ENCODE measurements at regions not wholly inside any gene's neighbourhood (a gene's known extent, or its start where the extent isn't known, plus 50 kb on each side); places are given as distances from the start of the nearest gene placed in this dataset.
A peak's percentile ranks its signal among the peaks of the same experiment; 100 is the strongest.
"Not testable (repeated sequence)": the region's sequence is repeated elsewhere in the genome, so short reads cannot be mapped to it uniquely, and the experiment has no call there.

DNA sequence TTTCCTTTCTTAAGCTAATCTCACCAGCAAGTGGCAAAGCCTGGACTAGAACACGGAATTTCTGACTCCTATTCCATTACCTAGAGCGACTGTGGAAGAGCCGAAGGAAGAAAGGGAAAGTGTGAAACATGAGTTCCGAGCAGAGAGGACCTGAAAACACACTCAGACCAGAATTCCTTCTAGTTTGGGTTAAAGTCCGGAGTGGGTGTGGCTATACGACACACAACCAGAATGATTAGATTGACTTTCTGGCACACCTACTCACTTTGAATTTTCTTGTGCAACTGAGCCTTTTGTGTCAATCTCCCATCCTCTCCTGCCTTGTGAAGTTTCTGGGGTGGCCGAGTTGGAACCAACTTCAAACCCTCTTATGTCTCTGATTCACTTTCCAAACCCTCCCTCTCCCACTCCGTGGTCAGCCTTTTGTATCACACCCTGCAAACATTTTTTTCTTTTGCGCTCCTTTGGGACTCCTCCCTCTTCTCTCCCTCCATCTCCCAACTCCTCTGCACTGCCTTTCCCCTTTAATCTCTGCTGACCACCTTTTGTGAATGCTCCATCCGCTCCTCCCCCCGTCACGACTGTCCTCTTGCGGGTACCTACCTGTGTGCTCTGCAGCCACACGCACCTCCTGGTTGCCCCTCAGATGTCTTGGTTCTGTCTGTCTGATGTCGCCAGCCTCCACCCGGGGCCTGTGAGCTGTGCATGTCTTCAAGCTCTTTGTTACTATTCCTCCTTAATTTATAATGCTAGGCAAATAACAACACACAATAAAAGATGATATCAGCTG, 86.3 kb upstream of the BLID start:
- H3K4me1 ChIP-seq (ENCODE audit: control insufficient read depth in 3 of 3, insufficient read depth in 3 of 3, low read length in 3 of 3), result peaks cover 16 to 20% (median 16%) of the 10 kb centered on the region in 3 donors
- H3K9ac ChIP-seq (ENCODE audit: low read depth in 1 of 3, low read length in 3 of 3), result peak overlapping the region; percentile 52 to 70 (median 69)

DNA sequence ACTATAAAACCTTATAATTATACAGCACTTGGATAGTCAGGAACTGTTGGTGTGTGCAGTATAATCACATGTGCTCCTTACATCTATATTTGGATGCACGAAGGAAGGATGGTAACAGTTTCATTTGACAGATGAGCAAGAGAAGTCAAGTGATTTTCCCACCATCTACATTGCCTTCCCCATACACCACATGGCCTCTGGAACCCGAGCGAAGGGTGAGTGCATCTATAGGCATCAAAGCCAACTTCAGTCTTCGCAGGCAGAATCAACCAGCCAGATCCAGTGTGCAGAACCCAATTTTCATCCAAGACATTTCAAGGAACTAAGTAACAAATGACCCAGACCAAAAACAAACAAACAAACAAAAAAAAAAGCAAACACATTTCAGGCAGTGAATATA, 85.1 kb upstream of the BLID start:
- Histone ChIP-seq H3K9ac (ENCODE audit: low read depth in 1 of 3, low read length in 3 of 3) (no peak overlapping the region), H3K4me3 (ENCODE audit: low read length in 3 of 3) (peak overlapping the region in 2 of 3 donors; percentile 1 to 15), H3K36me3 (ENCODE audit: control insufficient read depth in 3 of 3, insufficient read depth in 3 of 3, low read length in 3 of 3) (no peaks in the 10 kb centered on the region), H3K9me3 (ENCODE audit: control insufficient read depth in 3 of 3, low read length in 3 of 3) (no peaks in the 10 kb centered on the region), H3K27me3 (ENCODE audit: control insufficient read depth in 3 of 3, insufficient read depth in 3 of 3, low read length in 3 of 3) (no peaks in the 10 kb centered on the region), H3K27ac (ENCODE audit: low read depth, low read length) (no peak overlapping the region), H3K4me1 (ENCODE audit: control insufficient read depth in 3 of 3, insufficient read depth in 3 of 3, low read length in 3 of 3) (peaks cover 16 to 20% (median 16%) of the 10 kb centered on the region in 3 donors)

More for the DNA sequence above, 86.3 kb upstream of the BLID start:
- Histone ChIP-seq H3K27ac (ENCODE audit: low read depth, low read length) (no peak overlapping the region), H3K4me3 (ENCODE audit: low read length in 3 of 3) (peak overlapping the region; percentile 44 to 64 (median 57)), H3K27me3 (ENCODE audit: control insufficient read depth in 3 of 3, insufficient read depth in 3 of 3, low read length in 3 of 3) (no peaks in the 10 kb centered on the region), H3K36me3 (ENCODE audit: control insufficient read depth in 3 of 3, insufficient read depth in 3 of 3, low read length in 3 of 3) (no peaks in the 10 kb centered on the region), H3K9me3 (ENCODE audit: control insufficient read depth in 3 of 3, low read length in 3 of 3) (no peaks in the 10 kb centered on the region)

DNA sequence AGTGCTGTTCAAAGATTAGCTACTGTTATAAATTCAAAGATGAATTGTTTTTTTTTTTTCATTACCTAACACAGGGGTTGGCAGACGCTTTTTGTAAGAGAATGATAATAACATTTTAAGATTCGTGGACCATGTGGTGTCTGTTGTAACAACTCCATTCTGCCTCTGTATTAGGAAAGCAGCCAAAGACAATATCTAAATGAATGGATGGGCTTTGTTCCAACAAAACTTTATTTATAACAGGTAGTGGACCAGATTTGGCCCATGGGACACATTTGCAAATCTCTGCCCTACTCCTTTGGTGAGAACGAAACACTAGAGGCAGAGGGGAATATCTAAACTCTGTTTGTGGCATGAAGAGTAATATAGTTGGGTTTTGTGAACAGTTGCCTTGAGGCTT, 83.6 kb upstream of the BLID start:
- Histone ChIP-seq H3K27ac (ENCODE audit: low read depth, low read length) (no peak overlapping the region), H3K4me3 (ENCODE audit: low read length in 3 of 3) (no peak overlapping the region), H3K4me1 (ENCODE audit: control insufficient read depth in 3 of 3, insufficient read depth in 3 of 3, low read length in 3 of 3) (peaks cover 16 to 20% (median 16%) of the 10 kb centered on the region in 3 donors)

DNA sequence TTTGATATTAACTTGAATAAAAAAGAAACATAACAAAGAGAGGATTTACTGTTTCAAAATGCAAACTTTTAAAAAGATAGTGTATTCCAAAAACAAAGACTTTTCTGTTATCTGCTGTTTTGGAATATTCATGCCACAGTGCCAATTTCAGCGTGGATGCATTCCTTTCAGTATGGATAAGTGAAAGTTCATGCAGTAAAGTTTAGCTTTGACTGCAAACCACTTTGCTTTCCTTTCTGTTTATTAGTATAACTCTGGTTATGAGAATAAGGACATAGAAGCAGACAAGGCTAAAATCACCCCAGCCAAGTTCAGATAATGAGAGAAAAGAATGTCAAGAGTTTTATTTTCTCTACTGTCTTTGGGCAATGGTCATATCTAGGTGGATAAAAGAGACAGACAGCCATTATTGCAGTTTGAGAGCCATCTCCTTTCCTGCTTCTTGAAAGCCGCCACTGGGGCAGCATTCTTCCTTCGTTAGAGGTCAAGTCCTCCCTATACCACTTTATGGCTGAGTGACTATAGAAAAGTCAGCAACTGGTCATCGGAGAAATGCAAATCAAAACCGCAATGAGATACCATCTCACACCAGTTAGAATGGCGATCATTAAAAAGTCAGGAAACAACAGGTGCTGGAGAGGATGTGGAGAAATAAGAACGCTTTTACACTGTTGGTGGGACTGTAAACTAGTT, 82.4 kb upstream of the BLID start:
- Histone ChIP-seq H3K4me3 (ENCODE audit: low read length in 3 of 3) (no peak overlapping the region), H3K27me3 (ENCODE audit: control insufficient read depth in 3 of 3, insufficient read depth in 3 of 3, low read length in 3 of 3) (no peaks in the 10 kb centered on the region), H3K9me3 (ENCODE audit: control insufficient read depth in 3 of 3, low read length in 3 of 3) (no peaks in the 10 kb centered on the region), H3K9ac (ENCODE audit: low read depth in 1 of 3, low read length in 3 of 3) (no peak overlapping the region), H3K36me3 (ENCODE audit: control insufficient read depth in 3 of 3, insufficient read depth in 3 of 3, low read length in 3 of 3) (no peaks in the 10 kb centered on the region), H3K27ac (ENCODE audit: low read depth, low read length) (no peak overlapping the region), H3K4me1 (ENCODE audit: control insufficient read depth in 3 of 3, insufficient read depth in 3 of 3, low read length in 3 of 3) (peaks cover 16 to 20% (median 16%) of the 10 kb centered on the region in 3 donors)

More for the DNA sequence above, 83.6 kb upstream of the BLID start:
- H3K27me3 ChIP-seq (ENCODE audit: control insufficient read depth in 3 of 3, insufficient read depth in 3 of 3, low read length in 3 of 3), result no peaks in the 10 kb centered on the region
- H3K9ac ChIP-seq (ENCODE audit: low read depth in 1 of 3, low read length in 3 of 3), result no peak overlapping the region
- H3K36me3 ChIP-seq (ENCODE audit: control insufficient read depth in 3 of 3, insufficient read depth in 3 of 3, low read length in 3 of 3), result no peaks in the 10 kb centered on the region
- no peaks in the 10 kb centered on the region for H3K9me3 ChIP-seq (ENCODE audit: control insufficient read depth in 3 of 3, low read length in 3 of 3)

DNA sequence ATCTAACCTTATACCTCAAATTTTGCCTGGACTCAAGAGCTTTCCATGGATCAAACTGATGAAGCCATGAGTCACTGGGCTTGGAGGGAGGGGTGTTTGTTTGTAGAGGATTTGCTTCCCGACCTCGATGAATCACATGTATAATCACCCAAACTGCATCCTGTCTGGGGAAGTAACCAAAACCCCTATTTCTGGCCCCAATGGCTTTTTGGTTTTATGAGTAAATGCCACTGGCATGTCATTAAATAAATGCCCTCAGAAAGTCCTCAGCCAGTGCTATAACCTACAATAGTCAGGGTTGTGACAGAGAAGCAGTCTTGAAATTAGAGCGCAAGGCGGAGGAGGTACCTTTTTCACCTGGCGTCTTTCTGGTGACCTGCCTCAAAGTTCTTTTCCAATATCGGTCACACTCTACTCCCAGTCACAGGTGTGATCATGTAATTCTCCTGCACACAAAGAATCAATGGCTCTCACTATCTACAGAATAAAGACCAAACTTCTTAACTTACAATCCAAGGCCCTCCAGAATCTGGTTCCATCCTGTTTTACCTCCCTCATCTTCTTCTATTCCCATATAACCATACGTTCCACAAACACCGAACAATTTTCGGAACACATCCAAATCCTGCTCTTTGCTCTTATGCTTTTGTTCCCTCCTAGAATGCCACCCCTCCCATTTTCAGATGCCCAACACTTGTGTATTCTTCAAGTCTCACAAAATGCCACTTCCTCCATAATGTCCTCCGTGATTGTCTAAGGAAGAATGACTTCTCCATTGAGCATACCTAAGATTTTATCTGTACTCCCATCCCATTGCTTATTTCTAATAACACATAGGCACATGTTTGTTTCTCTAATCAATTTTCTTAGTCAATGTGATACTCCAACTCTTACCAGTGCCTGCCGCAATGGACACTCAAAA, 81.3 kb upstream of the BLID start:
- Histone ChIP-seq H3K4me3 (ENCODE audit: low read length in 3 of 3) (no peak overlapping the region), H3K27ac (ENCODE audit: low read depth, low read length) (no peak overlapping the region), H3K9ac (ENCODE audit: low read depth in 1 of 3, low read length in 3 of 3) (no peak overlapping the region)

DNA sequence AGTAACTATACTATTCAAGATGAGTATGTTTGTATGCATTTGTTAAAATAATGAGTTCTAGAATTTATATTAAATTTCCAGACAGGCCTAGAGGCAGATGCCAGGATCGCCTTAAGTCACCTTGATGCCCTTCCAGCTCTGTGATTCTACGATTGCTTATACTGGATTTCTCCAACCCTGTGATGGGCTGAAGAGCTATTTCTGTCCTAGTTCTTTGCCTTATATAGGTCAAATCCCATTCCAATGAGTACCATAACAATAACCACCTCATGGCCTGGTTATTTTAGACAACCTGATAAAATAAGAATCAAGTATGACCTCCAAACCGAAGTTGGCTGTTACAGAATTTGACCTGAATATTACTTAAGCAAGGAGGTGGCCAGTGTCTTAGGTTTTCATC, 79.8 kb upstream of the BLID start:
- H3K36me3 ChIP-seq (ENCODE audit: control insufficient read depth in 3 of 3, insufficient read depth in 3 of 3, low read length in 3 of 3), result no peaks in the 10 kb centered on the region
- H3K27ac ChIP-seq (ENCODE audit: low read depth, low read length), result no peak overlapping the region
- H3K27me3 ChIP-seq (ENCODE audit: control insufficient read depth in 3 of 3, insufficient read depth in 3 of 3, low read length in 3 of 3), result no peaks in the 10 kb centered on the region
- no peak overlapping the region for H3K4me3 ChIP-seq (ENCODE audit: low read length in 3 of 3)
- no peaks in the 10 kb centered on the region for H3K9me3 ChIP-seq (ENCODE audit: control insufficient read depth in 3 of 3, low read length in 3 of 3)
- H3K9ac ChIP-seq (ENCODE audit: low read depth in 1 of 3, low read length in 3 of 3), result no peak overlapping the region
- H3K4me1 ChIP-seq (ENCODE audit: control insufficient read depth in 3 of 3, insufficient read depth in 3 of 3, low read length in 3 of 3), result peaks cover 0 to 3% (median 3%) of the 10 kb centered on the region in 3 donors

More for the DNA sequence above, 81.3 kb upstream of the BLID start:
- no peaks in the 10 kb centered on the region for H3K27me3 ChIP-seq (ENCODE audit: control insufficient read depth in 3 of 3, insufficient read depth in 3 of 3, low read length in 3 of 3)
- no peaks in the 10 kb centered on the region for H3K36me3 ChIP-seq (ENCODE audit: control insufficient read depth in 3 of 3, insufficient read depth in 3 of 3, low read length in 3 of 3)
- peaks cover 5 to 12% (median 7%) of the 10 kb centered on the region in 3 donors for H3K4me1 ChIP-seq (ENCODE audit: control insufficient read depth in 3 of 3, insufficient read depth in 3 of 3, low read length in 3 of 3)
- no peaks in the 10 kb centered on the region for H3K9me3 ChIP-seq (ENCODE audit: control insufficient read depth in 3 of 3, low read length in 3 of 3)

DNA sequence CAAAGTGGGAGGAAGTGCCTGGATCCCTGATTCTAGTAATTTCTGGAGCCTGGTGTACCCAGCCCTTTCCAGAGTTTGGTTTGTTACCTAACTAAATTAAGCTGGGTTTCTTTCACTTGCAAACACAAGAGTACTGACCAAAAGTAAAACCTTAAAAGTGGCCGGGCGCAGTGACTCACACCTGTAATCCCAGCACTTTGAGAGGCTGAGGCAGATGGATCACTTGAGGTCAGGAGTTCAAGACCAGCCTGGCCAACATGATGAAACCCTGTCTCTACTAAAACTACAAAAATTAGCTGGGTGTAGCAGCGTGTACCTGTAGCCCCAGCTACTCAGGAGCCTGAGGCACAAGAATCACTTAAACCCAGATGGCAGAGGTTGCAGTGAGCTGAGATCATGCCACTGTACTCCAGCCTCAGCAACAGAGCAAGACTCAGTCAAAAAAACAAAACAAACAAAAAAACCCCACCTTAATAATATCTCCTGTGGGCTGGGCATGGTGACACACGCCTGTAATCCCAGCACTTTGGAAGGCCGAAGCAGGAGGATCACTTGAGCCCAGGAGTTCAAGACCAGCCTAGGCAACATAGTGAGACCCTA, 78.0 kb upstream of the BLID start:
- H3K4me3 ChIP-seq (ENCODE audit: low read length in 3 of 3); H3K4me1 ChIP-seq (ENCODE audit: control insufficient read depth in 3 of 3, insufficient read depth in 3 of 3, low read length in 3 of 3); H3K27ac ChIP-seq (ENCODE audit: low read depth, low read length); H3K36me3 ChIP-seq (ENCODE audit: control insufficient read depth in 3 of 3, insufficient read depth in 3 of 3, low read length in 3 of 3); H3K27me3 ChIP-seq (ENCODE audit: control insufficient read depth in 3 of 3, insufficient read depth in 3 of 3, low read length in 3 of 3); H3K9me3 ChIP-seq (ENCODE audit: control insufficient read depth in 3 of 3, low read length in 3 of 3); H3K9ac ChIP-seq (ENCODE audit: low read depth in 1 of 3, low read length in 3 of 3): not testable (repeated sequence)

DNA sequence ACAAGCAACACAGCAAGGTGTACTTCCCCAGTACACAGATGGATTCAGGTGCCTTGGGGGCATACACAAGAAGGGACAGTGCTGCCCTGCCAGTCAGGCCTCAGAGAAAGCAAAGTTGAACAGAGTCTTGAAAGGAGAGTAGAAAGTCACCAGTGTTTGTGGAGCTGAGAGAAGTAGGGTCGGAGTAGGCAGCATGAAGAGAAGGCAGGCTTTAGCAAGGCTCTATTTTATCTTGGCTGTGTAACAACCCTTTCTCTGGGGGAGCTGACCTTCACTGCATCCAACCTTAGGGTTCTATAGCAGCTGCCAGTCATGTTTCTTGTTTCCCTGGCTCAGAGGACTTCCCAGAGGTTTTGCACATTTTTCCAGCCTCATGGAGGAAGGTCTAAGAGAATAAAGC, 77.4 kb upstream of the BLID start:
- H3K27me3 ChIP-seq (ENCODE audit: control insufficient read depth in 3 of 3, insufficient read depth in 3 of 3, low read length in 3 of 3), result no peaks in the 10 kb centered on the region
- H3K27ac ChIP-seq (ENCODE audit: low read depth, low read length), result no peak overlapping the region
- H3K9ac ChIP-seq (ENCODE audit: low read depth in 1 of 3, low read length in 3 of 3), result no peak overlapping the region
- no peaks in the 10 kb centered on the region for H3K9me3 ChIP-seq (ENCODE audit: control insufficient read depth in 3 of 3, low read length in 3 of 3)
- no peaks in the 10 kb centered on the region for H3K36me3 ChIP-seq (ENCODE audit: control insufficient read depth in 3 of 3, insufficient read depth in 3 of 3, low read length in 3 of 3)
- no peak overlapping the region for H3K4me3 ChIP-seq (ENCODE audit: low read length in 3 of 3)
- H3K4me1 ChIP-seq (ENCODE audit: control insufficient read depth in 3 of 3, insufficient read depth in 3 of 3, low read length in 3 of 3), result peaks cover 2 to 5% (median 3%) of the 10 kb centered on the region in 3 donors

DNA sequence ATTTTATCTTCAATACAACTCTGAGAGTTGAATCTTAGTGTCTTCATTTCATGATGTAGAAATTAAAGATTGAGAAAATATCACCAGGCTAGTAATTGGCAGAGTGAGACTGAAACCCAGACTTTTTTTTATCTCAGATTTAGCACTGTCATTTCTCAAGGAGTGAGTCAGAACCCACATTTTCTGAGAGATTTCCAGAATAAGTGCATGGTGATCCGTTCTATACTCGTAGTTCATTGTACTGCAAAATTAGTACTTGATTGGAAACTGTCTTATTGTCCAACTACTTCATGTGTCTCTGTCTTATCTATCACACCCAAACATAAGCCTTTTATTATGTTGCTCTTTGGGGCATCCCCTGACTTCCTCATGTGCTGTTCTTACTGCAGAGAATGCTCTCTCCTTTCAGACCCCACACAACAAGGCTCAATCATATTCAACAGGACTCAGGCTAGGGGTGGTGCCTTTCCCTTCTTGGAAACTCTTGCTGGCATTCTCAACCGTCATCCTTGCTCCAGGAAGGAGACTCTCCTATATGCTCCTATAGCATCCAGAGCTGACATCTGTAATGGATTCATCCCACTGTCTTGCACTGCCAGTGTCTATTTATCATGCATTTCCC, 76.7 kb upstream of the BLID start:
- H3K27ac ChIP-seq (ENCODE audit: low read depth, low read length), result no peak overlapping the region
- no peaks in the 10 kb centered on the region for H3K36me3 ChIP-seq (ENCODE audit: control insufficient read depth in 3 of 3, insufficient read depth in 3 of 3, low read length in 3 of 3)
- no peaks in the 10 kb centered on the region for H3K9me3 ChIP-seq (ENCODE audit: control insufficient read depth in 3 of 3, low read length in 3 of 3)
- H3K4me3 ChIP-seq (ENCODE audit: low read length in 3 of 3), result no peak overlapping the region
- H3K4me1 ChIP-seq (ENCODE audit: control insufficient read depth in 3 of 3, insufficient read depth in 3 of 3, low read length in 3 of 3), result peaks cover 2 to 5% (median 3%) of the 10 kb centered on the region in 3 donors
- no peak overlapping the region for H3K9ac ChIP-seq (ENCODE audit: low read depth in 1 of 3, low read length in 3 of 3)
- no peaks in the 10 kb centered on the region for H3K27me3 ChIP-seq (ENCODE audit: control insufficient read depth in 3 of 3, insufficient read depth in 3 of 3, low read length in 3 of 3)
